Stimulated activated CD8-positive, alpha-beta memory T cell treated with anti-CD3 and anti-CD28 coated beads, Interleukin-7, amount 100 ng/mL, for 4 hours (primary cell): ENCODE measurements at regions not wholly inside any gene's neighbourhood (a gene's known extent, or its start where the extent isn't known, plus 50 kb on each side); places are given as distances from the start of the nearest gene placed in this dataset.

Experiments used
- DNase-seq, 2 donors: peaks; one replicate each; pipeline ENCODE4 v3.0.0-alpha.2; 2020; ENCODE audit warnings: low read depth in 2 of 2

DNA sequence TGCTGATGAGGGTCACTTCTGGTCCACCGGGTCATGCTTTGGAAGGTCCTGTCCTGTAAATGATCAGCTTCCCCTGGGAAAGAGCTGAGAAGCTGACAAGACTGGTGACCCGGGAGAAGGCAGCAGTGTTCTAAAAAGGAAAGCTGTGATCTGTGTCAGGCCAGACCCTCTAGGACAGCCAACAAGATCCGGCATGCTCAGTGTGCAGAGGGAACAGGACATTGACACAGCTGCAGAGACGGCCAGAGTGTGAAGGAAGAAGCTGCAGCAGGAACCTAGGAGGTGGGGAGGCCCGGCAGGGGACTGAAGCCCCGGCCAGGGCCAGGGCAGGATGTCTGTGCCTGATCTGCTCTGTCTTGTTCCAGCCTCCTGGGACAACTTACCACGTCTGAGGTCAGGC lies 372.7 kb upstream of the ID2 start:
- DNase-seq, result no peak

GRCh38 chr2:8310557-8311455 lies 371.1 kb upstream of the ID2 start:
- peak; percentile 38 to 61 for DNase-seq

DNA sequence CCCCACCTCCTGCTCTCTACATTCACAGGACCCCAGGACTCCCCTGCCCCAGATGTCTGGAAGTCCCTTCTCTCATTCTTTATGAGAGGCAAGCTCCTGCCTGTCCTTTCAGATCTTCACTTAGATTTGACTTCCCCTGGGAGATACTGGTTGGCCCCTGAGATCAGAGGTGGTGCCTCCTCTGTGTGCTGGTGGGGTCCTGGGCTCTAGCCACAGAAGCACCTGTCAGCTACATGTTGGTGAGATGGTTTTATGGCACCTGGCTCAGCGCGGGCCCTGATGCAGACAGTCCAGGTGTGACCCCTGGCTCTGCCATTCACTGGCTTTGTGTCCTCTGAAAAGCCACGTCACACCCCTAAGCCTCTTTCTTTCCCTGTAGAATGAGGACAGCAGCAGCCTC lies 369.6 kb upstream of the ID2 start:
- DNase-seq, result no peak

DNA sequence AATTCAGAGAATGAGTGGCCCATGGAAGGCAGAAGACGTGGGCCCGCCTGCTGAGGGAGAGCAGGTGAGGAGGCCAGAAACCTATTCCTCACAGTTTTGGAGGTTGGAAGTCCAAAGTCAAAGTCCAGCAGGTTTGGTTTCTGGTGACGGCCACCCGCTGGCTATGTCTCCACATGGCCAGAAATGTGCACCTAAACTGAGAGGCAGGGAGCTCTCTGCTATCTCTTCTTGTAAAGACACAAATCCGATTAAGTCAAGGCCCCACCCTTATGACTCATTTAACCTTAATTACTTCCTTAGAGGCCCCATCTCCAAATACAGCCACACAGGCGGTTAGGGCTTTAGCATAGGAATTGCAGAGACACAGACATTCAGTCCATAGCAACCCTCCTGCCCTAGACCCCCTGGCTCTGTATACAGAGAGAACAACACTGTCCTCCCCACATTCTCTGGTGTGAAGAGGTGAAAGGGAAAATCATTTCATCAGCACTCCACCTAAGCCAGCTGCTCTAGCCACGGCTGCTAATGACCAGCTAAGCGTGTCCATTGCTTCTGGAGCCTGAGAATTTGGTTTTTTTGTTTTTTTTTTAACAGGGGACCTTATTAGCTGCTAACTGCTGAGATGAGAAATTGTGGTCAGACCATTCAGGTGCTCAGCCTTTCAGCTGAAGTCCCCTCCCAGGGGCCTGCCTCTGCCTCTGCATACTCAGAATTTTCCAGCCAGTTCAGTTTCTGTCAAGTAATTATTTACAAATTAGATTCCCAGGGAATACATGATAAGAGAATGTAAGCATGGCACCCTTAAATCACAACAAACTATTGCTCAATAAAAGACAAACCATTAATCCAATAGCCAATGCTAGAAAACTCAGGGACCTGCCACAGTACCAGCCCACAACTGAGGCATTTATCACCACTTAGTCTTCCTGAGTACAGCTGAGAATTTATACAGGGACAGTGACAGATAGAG lies 368.7 kb upstream of the ID2 start:
- no peak for DNase-seq

DNA sequence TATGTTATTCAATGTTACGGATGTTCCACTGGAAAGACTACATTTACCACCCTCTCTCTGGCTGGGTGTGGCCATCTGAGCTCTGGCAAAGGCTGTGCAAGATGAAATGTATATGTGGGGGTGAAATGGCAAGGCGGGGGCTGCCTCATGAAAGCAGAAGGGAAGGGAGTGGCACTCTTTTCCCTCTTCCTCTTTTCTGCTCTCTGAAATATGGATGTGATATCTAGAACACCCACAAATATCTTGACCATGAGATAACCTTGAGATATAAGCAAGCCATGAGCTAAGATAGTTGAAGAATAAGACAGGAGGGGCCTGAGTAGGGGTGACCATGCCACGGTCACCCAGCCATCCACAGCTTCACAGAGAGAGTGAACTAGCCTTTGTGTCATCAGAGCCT lies 367.8 kb upstream of the ID2 start:
- DNase-seq, result no peak

GRCh38 chr2:8315531-8316165 lies 366.2 kb upstream of the ID2 start:
- DNase-seq, result peak in 1 of 2 donors; percentile 29

- no peak for DNase-seq
These were observed 365.5 kb upstream of the ID2 start for GRCh38 chr2:8316356-8316755.

- DNase-seq, result no peak
These were observed 364.4 kb upstream of the ID2 start for GRCh38 chr2:8317418-8317817.

DNA sequence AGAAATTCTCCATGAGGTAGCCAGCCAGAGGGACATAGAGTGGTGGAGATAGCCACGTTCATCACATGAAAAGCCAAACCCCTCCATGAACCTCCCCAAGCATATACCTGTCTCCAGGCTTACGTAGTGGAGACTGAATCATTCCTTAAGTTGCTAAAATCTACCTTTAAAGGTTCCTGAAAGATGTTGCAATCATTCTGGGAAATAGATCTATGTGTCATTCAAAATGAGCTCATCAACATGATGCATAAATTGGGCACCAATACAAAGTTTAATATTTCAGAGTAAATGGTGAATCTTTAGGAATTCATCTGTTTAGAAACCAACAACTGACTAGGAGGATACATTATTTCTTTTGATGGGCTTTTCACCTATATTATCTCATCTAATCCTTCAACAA lies 362.6 kb upstream of the ID2 start:
- no peak for DNase-seq

DNA sequence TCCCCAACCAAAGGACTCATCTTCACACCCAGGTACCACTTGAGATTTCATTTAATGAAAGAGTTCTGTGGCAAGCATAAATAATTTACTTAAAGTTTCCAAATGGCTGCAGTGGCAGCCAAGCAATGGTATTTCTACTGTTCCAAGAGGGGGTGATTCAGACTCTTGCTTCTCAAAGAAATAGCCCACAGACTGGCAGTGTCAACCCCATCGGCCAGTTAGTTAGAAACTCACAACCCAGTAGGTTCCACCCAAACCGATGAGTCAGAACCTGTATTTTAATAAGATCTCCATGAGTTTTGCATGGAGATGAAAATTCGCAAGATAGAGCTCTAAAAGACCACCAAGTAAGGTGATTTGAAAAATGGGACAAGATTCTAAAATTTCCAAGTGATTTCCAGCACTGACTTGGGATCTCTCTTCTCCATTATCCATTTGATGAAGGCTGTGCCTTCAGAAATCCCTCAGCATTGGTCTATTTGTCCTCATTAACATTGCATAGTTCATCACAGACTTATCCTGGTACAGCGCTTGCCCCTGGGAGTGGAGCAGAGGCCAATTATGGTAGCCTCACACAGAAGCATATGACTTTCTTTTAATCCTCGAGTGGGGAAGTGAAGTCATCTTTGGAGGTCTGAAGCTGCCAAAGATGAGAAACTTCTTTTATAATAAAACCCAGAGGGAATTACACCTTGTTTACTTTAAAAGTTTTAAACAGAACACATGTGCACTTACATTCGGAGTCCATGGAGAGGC lies 361.4 kb upstream of the ID2 start:
- no peak for DNase-seq

- no peak for DNase-seq
These were observed 359.2 kb upstream of the ID2 start for GRCh38 chr2:8322634-8323033.

- DNase-seq, result no peak
These were observed 357.5 kb upstream of the ID2 start for GRCh38 chr2:8324164-8324856.

DNA sequence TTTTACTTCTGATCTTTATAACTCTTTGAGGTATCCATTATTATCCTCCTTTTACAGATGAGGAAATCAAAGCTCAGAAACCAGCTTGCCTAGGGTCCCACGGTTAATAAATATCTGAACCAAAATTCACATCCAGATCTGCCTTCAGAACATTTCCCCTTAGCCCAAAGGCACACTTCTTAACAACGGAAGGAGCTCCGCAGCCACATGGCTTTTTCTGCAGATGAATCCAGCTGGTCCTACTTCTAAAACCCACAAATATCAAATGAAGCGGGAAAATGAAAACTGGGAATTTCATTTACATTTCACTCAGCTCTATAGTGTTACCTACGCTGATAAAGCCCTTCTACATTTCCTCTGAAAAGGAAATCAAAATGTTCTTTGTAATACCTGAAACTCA lies 357.0 kb upstream of the ID2 start:
- no peak for DNase-seq

DNA sequence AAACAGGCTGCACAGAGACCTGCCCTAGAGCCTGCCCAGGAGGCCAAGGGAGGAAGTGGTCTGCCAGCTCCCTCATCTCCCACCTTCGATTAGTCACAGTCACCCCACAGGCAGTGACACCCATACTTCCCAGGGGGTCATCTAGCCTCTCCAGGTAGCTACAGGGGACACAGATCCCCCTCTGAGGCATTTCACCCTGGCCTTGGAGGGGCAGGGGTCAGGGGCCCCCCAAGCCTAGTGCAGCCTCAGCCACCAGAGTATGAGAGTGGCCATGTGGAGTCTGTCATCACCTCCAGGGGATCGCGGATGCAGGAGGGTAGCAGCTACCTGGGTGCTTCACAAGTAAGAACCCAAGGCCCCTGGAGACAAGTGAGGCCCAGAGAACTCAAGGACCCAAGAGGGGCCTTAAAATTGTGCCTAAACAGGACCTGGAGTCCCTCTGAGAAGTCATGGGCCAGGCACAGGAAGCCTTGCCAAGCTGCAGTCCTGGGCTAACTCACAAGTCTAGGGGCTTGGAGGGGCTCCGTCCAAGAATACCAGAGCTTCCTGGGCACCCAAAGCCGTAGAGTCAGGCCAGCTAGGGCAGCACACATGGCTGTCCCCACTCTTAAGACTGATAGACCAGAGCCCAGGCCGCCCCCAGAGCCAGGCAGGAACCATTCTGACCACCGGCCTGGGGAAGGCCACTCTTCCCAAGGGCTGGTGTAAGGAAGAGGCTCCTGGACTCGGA lies 354.3 kb upstream of the ID2 start:
- DNase-seq, result no peak

DNA sequence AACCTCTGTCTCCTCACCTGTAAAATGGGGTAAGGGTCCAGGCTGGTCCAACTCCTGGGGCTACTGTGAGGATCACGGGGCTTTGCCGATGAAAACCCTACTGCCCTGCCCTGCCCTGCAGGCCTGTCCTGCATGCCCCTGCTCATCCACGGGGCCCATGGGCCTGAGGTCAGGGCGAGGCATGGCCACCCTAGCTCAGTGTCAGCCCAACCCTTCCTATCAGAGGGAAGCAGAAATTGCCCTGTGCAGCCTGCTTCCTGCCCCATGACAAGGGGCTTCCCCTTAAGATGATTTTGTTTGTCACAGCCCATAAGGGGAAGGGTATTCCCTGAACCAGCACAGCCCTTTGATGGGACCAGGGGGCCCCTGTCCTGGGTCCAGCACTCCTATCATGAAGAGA lies 353.6 kb upstream of the ID2 start:
- DNase-seq, result no peak

DNA sequence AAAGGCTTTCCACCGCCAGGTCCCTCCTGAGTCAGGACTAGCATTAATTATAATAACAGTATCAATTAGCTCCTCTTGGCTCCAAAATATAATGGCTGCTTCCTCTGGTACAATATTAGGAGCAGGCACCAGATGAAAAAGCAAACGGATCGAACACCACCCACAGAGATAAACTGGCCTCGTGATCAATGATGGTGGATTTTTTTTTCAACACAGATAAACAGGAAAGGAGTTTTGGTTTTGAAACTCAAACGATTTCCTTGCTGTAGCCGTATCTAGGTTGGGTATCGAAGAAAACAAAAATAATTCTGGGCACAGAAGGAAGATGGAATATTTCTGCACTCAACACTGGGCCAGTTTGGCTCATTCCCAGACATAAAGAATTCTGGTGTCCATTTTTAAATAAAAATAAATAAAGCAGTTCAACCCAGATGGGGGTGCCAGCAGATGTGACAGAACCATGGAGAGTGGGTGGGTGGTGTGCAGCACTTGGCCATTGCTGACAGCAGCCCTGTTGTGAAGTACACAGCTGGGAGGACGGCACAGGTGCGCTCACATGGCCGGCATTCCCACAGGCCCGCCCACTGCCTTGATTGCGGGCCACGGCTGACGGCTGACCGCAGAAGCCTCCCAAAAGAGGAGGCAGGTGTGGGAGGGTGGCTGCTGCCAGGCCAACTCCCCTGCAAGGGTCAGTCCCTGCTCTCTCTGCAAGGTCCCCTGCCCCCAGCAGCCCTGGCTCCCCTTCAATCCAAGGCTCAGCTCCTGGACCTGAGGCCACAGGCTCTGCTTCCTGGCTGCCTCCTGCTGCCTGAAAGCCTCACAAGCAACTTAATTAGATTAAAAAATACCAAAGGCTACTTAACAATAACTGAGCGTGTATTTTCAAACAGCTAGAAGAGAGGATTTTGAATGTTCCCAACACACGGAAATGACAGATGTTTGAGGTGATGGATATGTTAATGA lies 351.9 kb upstream of the ID2 start:
- DNase-seq, result no peak

- DNase-seq, result no peak
These were observed 350.8 kb upstream of the ID2 start for GRCh38 chr2:8331068-8331467.

DNA sequence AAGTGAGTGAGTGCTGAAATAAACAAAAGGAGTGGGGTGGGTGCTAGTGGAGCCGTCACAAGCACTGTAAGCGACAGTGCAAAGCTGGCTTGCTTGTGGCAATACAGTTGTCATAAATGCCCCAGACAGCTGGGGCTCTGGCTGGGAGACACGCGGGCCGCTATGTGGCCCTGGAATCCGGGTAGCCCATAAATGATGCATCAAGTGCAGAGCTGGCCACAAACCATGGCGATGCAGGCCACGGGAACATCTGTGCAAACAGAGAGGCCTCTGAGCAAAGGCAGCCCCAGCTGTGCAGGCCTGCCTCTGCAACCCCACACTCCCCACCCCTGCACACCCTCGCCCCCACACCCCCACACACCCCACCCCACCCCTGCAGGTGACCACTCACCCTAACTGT lies 349.2 kb upstream of the ID2 start:
- no peak for DNase-seq
